ENCODE measurements at regions not wholly inside any gene's neighbourhood (a gene's known extent, or its start where the extent isn't known, plus 50 kb on each side); places are given as distances from the start of the nearest gene placed in this dataset.

- TF ChIP-seq CTCF (IDR thresholded peaks at IDR 0.05) (no peak), EZH2 (IDR thresholded peaks at IDR 0.05; ENCODE audit: borderline replicate concordance, insufficient read depth, low read depth, low read length, poor library complexity, severe bottlenecking) (no peak)
Measured at GRCh38 chr2:67216881-67217280, 180.3 kb upstream of the ETAA1 start.
